Esophagus squamous epithelium (tissue), 5 donors: ENCODE measurements at regions not wholly inside any gene's neighbourhood (a gene's known extent, or its start where the extent isn't known, plus 50 kb on each side); places are given as distances from the start of the nearest gene placed in this dataset.
"Not testable (repeated sequence)": the region's sequence is repeated elsewhere in the genome, so short reads cannot be mapped to it uniquely, and the experiment has no call there.

Source experiments
- DNase-seq: peaks from one replicate; lab custom pipeline; 2025; lab: John Stamatoyannopoulos, UW
- H3K27ac ChIP-seq, 4 donors: fragments of 200-600 bp; sonication (generic); one replicate each; pipeline ENCODE4 v1.5.1; 2016 to 2019; ENCODE audit warnings: mild to moderate bottlenecking in 1 of 4
- H3K27me3 ChIP-seq, 4 donors: fragments of 200-600 bp; sonication (generic); 1 replicate in 3 of 4; 2 replicates in 1 of 4; pipeline versions ENCODE4 v1.5.1 to v1.6.0; 2017 to 2021; ENCODE audit warnings: antibody characterized with exemption in 1 of 4
- H3K36me3 ChIP-seq, 3 donors: fragments of 200-600 bp; sonication (generic); one replicate each; pipeline ENCODE4 v1.5.1; 2016 to 2019
- H3K4me1 ChIP-seq, 3 donors: fragments of 200-600 bp; sonication (generic); one replicate each; pipeline ENCODE4 v1.5.1; 2017 to 2019
- H3K4me3 ChIP-seq, 4 donors: fragments of 200-600 bp; sonication (generic); 1 replicate in 3 of 4; 2 replicates in 1 of 4; pipeline ENCODE4 v1.5.1; 2016 to 2019; ENCODE audit warnings: mild to moderate bottlenecking in 2 of 4, moderate library complexity in 1 of 4
- H3K9me3 ChIP-seq, 3 donors: fragments of 200-600 bp; sonication (generic); one replicate each; pipeline ENCODE4 v1.5.1; 2016 to 2019
- POLR2A ChIP-seq, 4 donors: fragments of 450-650 bp; IDR thresholded peaks; one replicate each; pipeline ENCODE4 v1.6.1; 2017; ENCODE audit warnings: antibody characterized with exemption in 4 of 4, mild to moderate bottlenecking in 4 of 4, moderate library complexity in 3 of 4
- WGBS, 2 donors: methylation state at CpG; one replicate each; pipeline ENCODE4 v1.1.5; 2018; 5-methylcytosine and 5-hydroxymethylcytosine counted together
- intact Hi-C: fragments of 100-400 bp; cut with DNase I; formaldehyde crosslinking; loops from one replicate; pipeline ENCODE4 v1.15.0; 2022
- TF ChIP-seq, protein P1 (sequence below), 6 experiments: fragments of 450-650 bp in 4 of 6; fragments of 200-600 bp in 2 of 6; sonication (generic) in 2 of 6; IDR thresholded peaks; one replicate each; pipeline ENCODE4 v1.5.1; 2016 to 2019; ENCODE audit warnings: antibody characterized with exemption in 6 of 6, mild to moderate bottlenecking in 4 of 6, moderate library complexity in 4 of 6
- donor health status: DM: yes; HTN: yes; CAD: no.

DNA sequence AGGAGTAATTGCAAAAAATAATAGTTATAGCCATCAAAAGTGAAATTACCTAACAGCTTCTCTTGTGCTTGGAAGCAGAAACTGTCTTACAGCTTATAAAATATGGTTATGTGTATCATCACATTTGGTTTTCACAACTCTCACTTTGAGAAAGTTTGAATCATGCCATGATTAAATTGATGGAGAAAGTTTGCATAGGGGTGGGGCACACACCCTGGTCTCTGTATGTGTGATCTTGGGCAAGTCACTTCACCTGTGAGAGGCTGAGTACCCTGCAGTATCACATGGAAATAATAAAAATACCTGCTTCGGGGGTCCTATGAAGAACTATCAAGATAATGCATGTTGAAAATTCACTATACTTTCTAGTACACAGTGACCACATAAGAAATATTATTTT lies 471.4 kb downstream of the RAP2B start:
- H3K36me3 ChIP-seq, result no peaks in the 10 kb centered on the region
- TF ChIP-seq POLR2A (IDR thresholded peaks at IDR 0.05), result no peak
- TF ChIP-seq, protein P1, sequence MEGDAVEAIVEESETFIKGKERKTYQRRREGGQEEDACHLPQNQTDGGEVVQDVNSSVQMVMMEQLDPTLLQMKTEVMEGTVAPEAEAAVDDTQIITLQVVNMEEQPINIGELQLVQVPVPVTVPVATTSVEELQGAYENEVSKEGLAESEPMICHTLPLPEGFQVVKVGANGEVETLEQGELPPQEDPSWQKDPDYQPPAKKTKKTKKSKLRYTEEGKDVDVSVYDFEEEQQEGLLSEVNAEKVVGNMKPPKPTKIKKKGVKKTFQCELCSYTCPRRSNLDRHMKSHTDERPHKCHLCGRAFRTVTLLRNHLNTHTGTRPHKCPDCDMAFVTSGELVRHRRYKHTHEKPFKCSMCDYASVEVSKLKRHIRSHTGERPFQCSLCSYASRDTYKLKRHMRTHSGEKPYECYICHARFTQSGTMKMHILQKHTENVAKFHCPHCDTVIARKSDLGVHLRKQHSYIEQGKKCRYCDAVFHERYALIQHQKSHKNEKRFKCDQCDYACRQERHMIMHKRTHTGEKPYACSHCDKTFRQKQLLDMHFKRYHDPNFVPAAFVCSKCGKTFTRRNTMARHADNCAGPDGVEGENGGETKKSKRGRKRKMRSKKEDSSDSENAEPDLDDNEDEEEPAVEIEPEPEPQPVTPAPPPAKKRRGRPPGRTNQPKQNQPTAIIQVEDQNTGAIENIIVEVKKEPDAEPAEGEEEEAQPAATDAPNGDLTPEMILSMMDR (IDR thresholded peaks at IDR 0.05), result no peak
- H3K4me3 ChIP-seq, result no peak overlapping the region
- 76 to 86% methylated on average over 1 of the region's 1 CpG for WGBS, 2 donors
- no peak overlapping the region for H3K27ac ChIP-seq
- DNase-seq, result no peak
- H3K4me1 ChIP-seq, result no peaks in the 10 kb centered on the region
- intact Hi-C loops, result no loop called here
- no peaks in the 10 kb centered on the region for H3K9me3 ChIP-seq
- no peaks in the 10 kb centered on the region for H3K27me3 ChIP-seq

DNA sequence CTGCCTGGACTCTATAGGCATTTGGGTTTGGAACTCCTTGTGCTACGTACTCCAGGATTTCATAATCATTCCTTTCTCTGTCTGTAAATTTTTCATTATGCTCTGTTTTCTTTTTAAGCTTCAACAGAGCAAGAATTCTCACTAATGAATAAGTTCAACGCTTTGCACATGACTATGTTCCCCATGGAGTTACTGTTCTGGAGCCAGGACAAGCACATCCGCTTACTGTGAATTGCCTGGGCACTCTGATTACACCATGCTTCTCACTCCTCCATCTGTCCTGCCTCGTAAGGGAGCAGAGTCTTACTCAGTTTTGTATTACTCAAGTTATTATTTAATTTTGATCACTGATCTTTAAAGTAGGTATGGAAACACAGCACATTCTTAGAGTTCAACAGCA lies 472.7 kb downstream of the RAP2B start:
- Histone ChIP-seq H3K4me3 (no peak overlapping the region), H3K27ac (no peak overlapping the region), H3K4me1 (no peaks in the 10 kb centered on the region), H3K36me3 (no peaks in the 10 kb centered on the region), H3K27me3 (no peaks in the 10 kb centered on the region), H3K9me3 (no peaks in the 10 kb centered on the region)
- intact Hi-C loops, result no loop called here
- TF ChIP-seq, protein P1 (IDR thresholded peaks at IDR 0.05), result no peak
- TF ChIP-seq POLR2A (IDR thresholded peaks at IDR 0.05), result no peak
- no peak for DNase-seq
- 84 to 91% methylated on average over 4 of the region's 4 CpGs for WGBS, 2 donors

DNA sequence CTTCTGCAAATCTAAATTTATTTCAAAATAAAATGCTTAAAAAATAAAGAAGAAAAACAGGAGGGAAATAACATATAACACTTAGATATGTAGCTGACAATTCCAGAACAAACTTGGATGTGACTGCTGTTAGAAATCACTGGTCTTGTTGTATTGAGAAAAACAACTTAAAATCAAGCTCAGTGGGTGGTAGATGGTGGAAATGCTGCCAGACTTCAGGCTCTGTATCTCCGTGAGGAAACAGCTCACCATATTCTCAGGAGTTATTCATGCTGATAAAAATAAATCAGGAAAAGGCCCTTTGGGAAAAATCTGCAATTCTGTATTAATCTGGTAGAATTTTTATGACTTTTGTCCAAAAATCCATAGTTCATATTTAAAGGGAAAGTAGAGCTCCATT lies 477.6 kb downstream of the RAP2B start:
- WGBS, 2 donors, result 65 to 69% methylated on average over 1 of the region's 1 CpG

DNA sequence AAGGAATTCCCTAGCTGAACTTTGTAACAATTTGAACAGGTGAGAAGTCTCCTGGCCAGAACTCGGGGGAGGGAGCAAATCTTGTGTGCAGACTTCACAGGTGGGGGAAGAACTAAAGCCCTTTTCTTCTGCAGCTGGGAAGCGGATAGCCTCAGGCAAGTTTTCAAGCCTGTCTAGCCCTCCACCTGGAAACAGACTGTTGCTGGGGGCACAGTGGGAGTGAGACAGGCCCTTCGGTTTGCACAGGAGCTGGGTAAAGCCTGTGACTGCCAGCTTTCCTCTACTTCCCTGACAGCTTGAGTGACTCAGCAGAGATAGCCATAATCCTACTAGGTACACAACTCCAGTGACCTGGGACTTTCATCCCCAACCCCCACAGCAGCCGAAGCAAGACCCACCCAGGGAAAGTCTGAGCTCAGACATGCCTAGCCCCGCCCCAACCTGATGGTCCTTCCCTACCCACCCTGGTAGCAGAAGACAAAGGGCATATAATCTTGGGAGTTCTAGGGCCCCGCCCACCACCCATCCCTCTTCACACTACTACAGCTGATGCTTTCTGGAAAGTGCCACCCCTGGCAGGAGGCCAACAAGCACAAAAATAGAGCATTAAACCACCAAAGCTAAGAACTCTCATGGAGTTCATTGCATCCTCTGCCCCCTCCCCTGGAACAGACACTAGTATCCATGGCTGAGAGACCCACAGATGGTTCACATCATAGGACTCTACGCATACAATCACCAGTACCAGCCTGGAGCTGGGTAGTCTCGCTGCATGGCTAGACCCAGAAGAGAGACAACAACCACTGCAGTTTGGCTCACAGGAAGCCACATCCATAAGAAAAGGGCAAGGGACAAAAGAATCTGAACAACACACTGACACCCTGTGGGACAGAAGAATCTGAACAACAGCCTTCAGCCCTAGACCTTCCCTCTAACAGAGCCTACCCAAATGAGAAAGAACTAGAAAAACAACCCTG lies 479.0 kb downstream of the RAP2B start:
- no peaks in the 10 kb centered on the region for H3K9me3 ChIP-seq
- H3K27me3 ChIP-seq, result no peaks in the 10 kb centered on the region
- DNase-seq, result no peak
- whole genome bisulfite sequencing, 2 donors, result 63 to 73% methylated on average over 4 to 8 of the region's 8 CpGs
- H3K4me1 ChIP-seq, result peaks cover 0 to 16% (median 0%) of the 10 kb centered on the region in 3 donors
- H3K4me3 ChIP-seq, result no peak overlapping the region
- TF ChIP-seq POLR2A (IDR thresholded peaks at IDR 0.05), result no peak
- TF ChIP-seq, protein P1 (IDR thresholded peaks at IDR 0.05), result no peak
- H3K27ac ChIP-seq, result peak overlapping the region in 2 of 4 donors; percentile 13 to 33
- intact Hi-C loops, result no loop called here
- no peaks in the 10 kb centered on the region for H3K36me3 ChIP-seq

More for the DNA sequence above, 477.6 kb downstream of the RAP2B start:
- no peak overlapping the region for H3K27ac ChIP-seq
- no peaks in the 10 kb centered on the region for H3K9me3 ChIP-seq
- H3K36me3 ChIP-seq, result no peaks in the 10 kb centered on the region
- DNase-seq, result no peak
- no peaks in the 10 kb centered on the region for H3K27me3 ChIP-seq
- intact Hi-C loops, result no loop called here
- H3K4me1 ChIP-seq, result peaks cover 0 to 16% (median 0%) of the 10 kb centered on the region in 3 donors
- H3K4me3 ChIP-seq, result no peak overlapping the region
- TF ChIP-seq, protein P1 (IDR thresholded peaks at IDR 0.05), result no peak
- TF ChIP-seq POLR2A (IDR thresholded peaks at IDR 0.05), result no peak

DNA sequence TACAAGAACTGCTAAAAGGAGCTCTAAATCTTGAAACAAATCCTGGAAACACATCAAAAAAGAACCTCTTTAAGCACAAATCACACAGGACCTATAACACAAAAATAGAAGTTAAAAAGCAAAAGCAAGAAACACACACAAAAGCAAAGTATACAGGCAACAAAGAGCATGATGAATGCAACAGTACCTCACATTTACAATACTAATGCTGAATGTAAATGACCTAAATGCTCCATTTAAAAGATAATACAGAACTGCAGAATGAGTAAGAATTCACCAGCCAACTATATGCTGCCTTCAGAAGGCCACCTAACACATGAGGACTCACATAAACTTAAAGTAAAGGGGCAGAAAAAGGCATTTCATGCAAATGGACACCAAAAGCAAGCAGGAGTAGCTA lies 478.6 kb upstream of the ARHGEF26 start:
- H3K4me3 ChIP-seq, H3K27ac ChIP-seq, DNase-seq, H3K27me3 ChIP-seq, H3K9me3 ChIP-seq, H3K36me3 ChIP-seq, intact Hi-C loops: not testable (repeated sequence)
- H3K4me1 ChIP-seq, result peaks cover 0 to 16% (median 0%) of the 10 kb centered on the region in 3 donors

DNA sequence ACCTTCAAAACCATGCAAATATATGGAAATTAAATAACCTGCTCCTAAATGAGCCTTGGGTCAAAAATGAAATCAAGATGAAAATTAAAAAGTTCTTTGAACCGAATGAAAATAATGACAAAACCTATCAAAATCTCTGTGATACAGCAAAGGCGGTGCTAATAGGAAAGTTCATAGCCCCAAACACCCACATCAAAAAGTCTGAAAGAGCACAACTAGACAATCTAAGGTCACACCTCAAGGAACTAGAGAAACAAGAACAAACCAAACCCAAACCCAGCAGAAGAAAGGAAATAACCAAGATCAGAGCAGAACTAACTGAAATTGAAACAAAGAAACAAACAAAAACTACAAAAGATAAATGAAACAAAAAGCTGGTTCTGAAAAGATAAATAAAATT lies 477.7 kb upstream of the ARHGEF26 start:
- H3K36me3 ChIP-seq, H3K27me3 ChIP-seq, H3K4me3 ChIP-seq, H3K27ac ChIP-seq, H3K9me3 ChIP-seq, intact Hi-C loops, DNase-seq: not testable (repeated sequence)
- H3K4me1 ChIP-seq, result peaks cover 0 to 16% (median 0%) of the 10 kb centered on the region in 3 donors
- WGBS, 2 donors, result 50 to 64% methylated on average over 2 of the region's 2 CpGs
